A549 (cell line): ENCODE measurements at regions not wholly inside any gene's neighbourhood (a gene's known extent, or its start where the extent isn't known, plus 50 kb on each side); places are given as distances from the start of the nearest gene placed in this dataset.

Experiments
- ATAC-seq, 2 experiments: fragments of 200-7000 bp in 1 of 2; fragments of >200 bp in 1 of 2; cut with Nextera tagmentation in 1 of 2; cut with Tn5 transposase in 1 of 2; 3 replicates each; pipeline versions ENCODE4 v1.8.0 to v1.9.1; 2018 to 2020; ENCODE audit warnings: mild to moderate bottlenecking in 1 of 2, moderate library complexity in 1 of 2
- CTCF ChIA-PET: fragments of 300-600 bp; sonication (Branson Sonifier 250); formaldehyde crosslinking; extraction: SDS; loops from one replicate; lab custom pipeline; 2021; ENCODE audit warnings: antibody characterized with exemption, inconsistent platforms; lab: Yijun Ruan, JAX
- POLR2A ChIA-PET: fragments of 350-600 bp; formaldehyde crosslinking; extraction: SDS; loops from one replicate; lab custom pipeline; 2021; ENCODE audit warnings: antibody characterized with exemption, inconsistent platforms; lab: Yijun Ruan, JAX
- DNase-seq, 2 experiments: peaks; one replicate each; pipeline versions ENCODE4 v3.0.0 to v3.0.0-alpha.2; 2011 to 2016; ENCODE audit warnings: low read depth in 1 of 2, low spot score in 1 of 2
- FAIRE-seq: peaks from 2 replicates; lab custom pipeline; 2011; peaks lifted over from hg19 to GRCh38; lab: Jason Lieb, UNC
- H3K27ac ChIP-seq, 2 experiments: fragments of >200 bp; sonication (Bioruptor Twin); formaldehyde crosslinking; 3 replicates each; pipeline ENCODE4 v1.5.1; 2016 to 2017
- H3K4me1 ChIP-seq: fragments of >200 bp; sonication (Bioruptor Twin); formaldehyde crosslinking; 3 replicates; pipeline ENCODE4 v1.6.1; 2016
- H3K4me2 ChIP-seq: fragments of >200 bp; sonication (Bioruptor Twin); formaldehyde crosslinking; 3 replicates; pipeline ENCODE4 v1.6.1; 2016
- H3K4me3 ChIP-seq: fragments of >200 bp; sonication (Bioruptor Twin); formaldehyde crosslinking; 3 replicates; pipeline ENCODE4 v1.5.1; 2016
- H3K9me3 ChIP-seq: fragments of >200 bp; sonication (Bioruptor Twin); formaldehyde crosslinking; 3 replicates; pipeline ENCODE4 v1.6.1; 2016
- BCL3 ChIP-seq: fragments of >200 bp; sonication (Bioruptor Twin); formaldehyde crosslinking; IDR thresholded peaks from 3 replicates; pipeline ENCODE4 v1.6.1; 2016
- CHD4 ChIP-seq: fragments of 200-600 bp; sonication (generic); IDR thresholded peaks from 2 replicates; pipeline ENCODE4 v1.6.1; 2016; ENCODE audit warnings: antibody characterized with exemption, mild to moderate bottlenecking, borderline replicate concordance
- EHMT2 ChIP-seq: fragments of 200-600 bp; sonication (generic); IDR thresholded peaks from 2 replicates; pipeline ENCODE4 v1.6.1; 2016; ENCODE audit warnings: antibody characterized with exemption, low read depth, mild to moderate bottlenecking, moderate library complexity
- FOSL2 ChIP-seq, 2 experiments: fragments of 450-650 bp in 1 of 2; fragments of >200 bp in 1 of 2; sonication (Bioruptor Twin) in 1 of 2; formaldehyde crosslinking; IDR thresholded peaks; 2 replicates each; pipeline versions ENCODE4 v1.5.0 to v1.6.1; 2016 to 2020; ENCODE audit warnings: mild to moderate bottlenecking in 1 of 2, moderate library complexity in 1 of 2
- FOXS1 ChIP-seq: fragments of 250-450 bp; sonication (Bioruptor Pico); IDR thresholded peaks from 2 replicates; pipeline ENCODE4 v1.5.0; 2020; ENCODE audit warnings: mild to moderate bottlenecking, moderate library complexity
- HEYL ChIP-seq: fragments of 250-450 bp; sonication (Bioruptor Pico); IDR thresholded peaks from 2 replicates; pipeline ENCODE4 v1.8.0; 2021; ENCODE audit warnings: mild to moderate bottlenecking, moderate library complexity
- HOXA7 ChIP-seq: fragments of 250-450 bp; sonication (Bioruptor Pico); IDR thresholded peaks from 2 replicates; pipeline ENCODE4 v1.5.0; 2020; ENCODE audit warnings: mild to moderate bottlenecking, moderate library complexity
- MAZ ChIP-seq: fragments of 150-350 bp; IDR thresholded peaks from 2 replicates; pipeline ENCODE4 v1.6.1; 2014; ENCODE audit warnings: antibody characterized with exemption, low read depth, low read length, borderline replicate concordance
- PHF8 ChIP-seq: fragments of 200-600 bp; sonication (generic); IDR thresholded peaks from 2 replicates; pipeline ENCODE4 v1.6.1; 2016; ENCODE audit warnings: low read depth, mild to moderate bottlenecking, antibody characterized with exemption, moderate library complexity, borderline replicate concordance
- POLR2A ChIP-seq: IDR thresholded peaks from 2 replicates; pipeline ENCODE4 v1.6.1; 2012; ENCODE audit warnings: mild to moderate bottlenecking, low read length
- SMC3 ChIP-seq: fragments of >200 bp; sonication (Bioruptor Twin); formaldehyde crosslinking; IDR thresholded peaks from 3 replicates; pipeline ENCODE4 v1.6.1; 2018; ENCODE audit warnings: inconsistent platforms
- ZFP36 ChIP-seq: fragments of 450-650 bp; IDR thresholded peaks from 2 replicates; pipeline ENCODE4 v1.6.1; 2014; ENCODE audit warnings: borderline replicate concordance; ENCODE audit not compliant: partially characterized antibody
- ZNF302 ChIP-seq: fragments of 250-450 bp; sonication (Bioruptor Pico); IDR thresholded peaks from 2 replicates; pipeline ENCODE4 v1.9.0; 2021; ENCODE audit warnings: inconsistent platforms, mild to moderate bottlenecking, moderate library complexity
- WGBS: methylation state at CpG from one replicate; pipeline ENCODE4 v1.1.6; 2017; ENCODE audit errors: missing lambda C conversion rate; 5-methylcytosine and 5-hydroxymethylcytosine counted together
- TF ChIP-seq, protein P1 (sequence below): IDR thresholded peaks from 2 replicates; pipeline ENCODE4 v1.6.1; 2012; ENCODE audit warnings: low read depth, borderline replicate concordance

GRCh38 chr1:234541286-234541975, 62.5 kb upstream of the TARBP1 start:
- Histone ChIP-seq H3K4me3 (no peak overlapping the region), H3K4me2 (peak overlapping the region; percentile 26; the same call in 2 of the 3 replicates), H3K27ac (peak overlapping the region in 1 of 2 experiments; percentile 60; a peak in 3 of 6 replicates), H3K4me1 (peaks cover 53% of the 10 kb centered on the region), H3K9me3 (no peaks in the 10 kb centered on the region)
- peak in 1 of 2 experiments; percentile 33 for DNase-seq
- peak in 1 of 2 experiments; percentile 14; a peak in 1 of 6 replicates for ATAC-seq
- CTCF ChIA-PET, result interaction anchor here (0.8 to 1.1 kb wide), 2 partner anchors 12 to 42 kb away, joined by 3 read pairs; no protein-coding TSS in a partner anchor
- FAIRE-seq, result no peak
- 63% methylated on average over 5 of the region's 5 CpGs for WGBS
- POLR2A ChIA-PET, result no interaction called here
- TF ChIP-seq FOSL2 (IDR thresholded peaks at IDR 0.05), result no peak
- peak; percentile 36; the same call in 1 of the 2 replicates for TF ChIP-seq FOSL2 (CRISPR knock-in tag; IDR thresholded peaks at IDR 0.05)
- TF ChIP-seq FOXS1 (CRISPR knock-in tag), result no peak
- TF ChIP-seq, all 56 proteins: peak for 1

DNA sequence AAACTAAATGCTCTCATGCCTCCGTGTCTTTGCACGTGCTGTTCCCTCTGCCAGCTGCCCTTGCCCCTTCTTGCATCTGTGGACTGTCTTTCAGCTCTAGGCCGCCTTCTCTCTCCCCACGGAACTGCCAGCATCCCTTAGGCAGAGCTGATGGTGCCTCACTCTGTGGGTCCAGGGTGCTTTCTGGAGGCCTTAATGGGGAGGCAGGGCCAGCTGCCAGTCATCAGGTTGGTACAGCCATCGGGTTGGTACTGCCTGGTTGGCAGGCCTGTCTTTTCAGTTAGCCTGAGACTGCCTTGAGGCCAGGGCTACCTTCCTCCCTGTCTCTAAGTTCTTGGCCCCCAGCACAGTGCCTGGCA, 61.4 kb upstream of the TARBP1 start:
- FAIRE-seq, result no peak
- TF ChIP-seq BCL3 (no peak), POLR2A (no peak), CHD4 (no peak), HOXA7 (no peak), MAZ (no peak), ZNF302 (CRISPR knock-in tag) (no peak), PHF8 (no peak), SMC3 (no peak), HEYL (CRISPR knock-in tag) (no peak), ZFP36 (no peak)
- TF ChIP-seq, protein P1, sequence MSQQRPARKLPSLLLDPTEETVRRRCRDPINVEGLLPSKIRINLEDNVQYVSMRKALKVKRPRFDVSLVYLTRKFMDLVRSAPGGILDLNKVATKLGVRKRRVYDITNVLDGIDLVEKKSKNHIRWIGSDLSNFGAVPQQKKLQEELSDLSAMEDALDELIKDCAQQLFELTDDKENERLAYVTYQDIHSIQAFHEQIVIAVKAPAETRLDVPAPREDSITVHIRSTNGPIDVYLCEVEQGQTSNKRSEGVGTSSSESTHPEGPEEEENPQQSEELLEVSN, result no peak
- ChIA-PET CTCF (interaction anchor here (1.3 kb wide), 1 partner anchor 21 kb away, joined by 5 read pairs; no protein-coding TSS in a partner anchor), POLR2A (no interaction called here)
- no peak overlapping the region for H3K4me3 ChIP-seq
- no peaks in the 10 kb centered on the region for H3K9me3 ChIP-seq
- peaks cover 43% of the 10 kb centered on the region for H3K4me1 ChIP-seq
- no peak for ATAC-seq
- H3K27ac ChIP-seq, result peak overlapping the region in 1 of 2 experiments; percentile 60; a peak in 3 of 6 replicates
- H3K4me2 ChIP-seq, result no peak overlapping the region
- WGBS, result 88% methylated on average over 5 of the region's 5 CpGs
- no peak for DNase-seq

GRCh38 chr1:234539666-234540403, 60.9 kb upstream of the TARBP1 start:
- H3K9me3 ChIP-seq, result no peaks in the 10 kb centered on the region
- ATAC-seq (no peak), DNase-seq (no peak)
- POLR2A ChIA-PET, result no interaction called here
- H3K4me2 ChIP-seq, result no peak overlapping the region
- no peak for TF ChIP-seq MAZ
- no peak for TF ChIP-seq EHMT2
- TF ChIP-seq, protein P1, result no peak
- TF ChIP-seq, all 56 proteins: peak for 0
- 76% methylated on average over 9 of the region's 9 CpGs for WGBS
- Histone ChIP-seq H3K27ac (peak overlapping the region; percentile 6 to 60; a peak in 3 of 6 replicates), H3K4me3 (no peak overlapping the region), H3K4me1 (peaks cover 38% of the 10 kb centered on the region)
- no peak for FAIRE-seq
- CTCF ChIA-PET, result interaction anchor here (0.7 to 1.5 kb wide), 3 partner anchors 10 to 40 kb away, joined by 3 to 5 read pairs (median 4); no protein-coding TSS in a partner anchor
